ENCODE measurements at regions not wholly inside any gene's neighbourhood (a gene's known extent, or its start where the extent isn't known, plus 50 kb on each side); places are given as distances from the start of the nearest gene placed in this dataset.

DNA sequence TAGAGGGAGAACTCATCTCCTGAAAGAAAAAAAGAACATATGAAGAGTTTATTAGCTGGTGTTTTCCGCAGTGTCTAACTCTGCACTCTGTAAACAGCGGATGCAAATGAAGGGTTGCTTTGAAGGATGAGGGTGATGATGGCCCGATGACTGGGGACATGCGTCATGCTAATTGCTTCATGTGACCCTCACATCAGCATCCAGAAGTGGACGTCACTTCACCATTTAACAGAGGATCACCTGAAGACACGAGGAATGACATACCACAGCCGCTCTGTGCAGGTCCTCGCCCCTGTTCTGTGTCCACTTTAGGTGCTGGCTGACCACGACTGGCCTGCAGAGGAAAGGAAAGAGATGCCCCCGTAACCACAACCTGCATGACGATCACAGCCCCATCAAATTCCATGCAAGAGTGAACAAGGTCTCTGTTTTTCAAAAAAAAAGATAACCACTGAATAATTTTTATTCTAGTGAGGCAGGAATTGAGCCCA is 82.9 kb downstream of the KLF6 start:
- DNase-seq = no peak
- Mint-ChIP-seq H3K4me3 (no peak overlapping the region), H3K4me1 (no peaks in the 10 kb centered on the region), H3K36me3 (peaks cover 0 to 11% (median 0%) of the 10 kb centered on the region in 3 donors), H3K27ac (no peak overlapping the region), H3K9me3 (peaks cover 0 to 1% (median 0%) of the 10 kb centered on the region in 6 donors), H3K27me3 (ENCODE audit: low read depth in 3 of 3) (peaks cover 0 to 10% (median 1%) of the 10 kb centered on the region in 3 donors)

GRCh38 chr10:3701491-3701890 is 83.5 kb downstream of the KLF6 start:
- no peaks in the 10 kb centered on the region for H3K4me1 Mint-ChIP-seq
- H3K9me3 Mint-ChIP-seq = peaks cover 0 to 1% (median 0%) of the 10 kb centered on the region in 6 donors
- H3K4me3 Mint-ChIP-seq = no peak overlapping the region
- DNase-seq = no peak
- no peak overlapping the region for H3K27ac Mint-ChIP-seq
- H3K36me3 Mint-ChIP-seq = peaks cover 0 to 11% (median 0%) of the 10 kb centered on the region in 3 donors
- peaks cover 0 to 10% (median 1%) of the 10 kb centered on the region in 3 donors for H3K27me3 Mint-ChIP-seq (ENCODE audit: low read depth in 3 of 3)

- Mint-ChIP-seq H3K4me3 (no peak overlapping the region), H3K4me1 (no peaks in the 10 kb centered on the region), H3K27me3 (ENCODE audit: low read depth in 3 of 3) (peaks cover 0 to 8% (median 1%) of the 10 kb centered on the region in 3 donors), H3K27ac (no peak overlapping the region), H3K36me3 (peaks cover 0 to 11% (median 0%) of the 10 kb centered on the region in 3 donors), H3K9me3 (no peaks in the 10 kb centered on the region)
- DNase-seq = no peak
These were observed 84.4 kb downstream of the KLF6 start for GRCh38 chr10:3700531-3701076.

- H3K27ac Mint-ChIP-seq = no peak overlapping the region
- peaks cover 0 to 8% (median 0%) of the 10 kb centered on the region in 3 donors for H3K27me3 Mint-ChIP-seq (ENCODE audit: low read depth in 3 of 3)
- H3K36me3 Mint-ChIP-seq = peaks cover 0 to 11% (median 0%) of the 10 kb centered on the region in 3 donors
- no peaks in the 10 kb centered on the region for H3K4me1 Mint-ChIP-seq
- no peaks in the 10 kb centered on the region for H3K9me3 Mint-ChIP-seq
- DNase-seq = no peak
- no peak overlapping the region for H3K4me3 Mint-ChIP-seq
These were observed 85.1 kb downstream of the KLF6 start for GRCh38 chr10:3699916-3700315.

DNA sequence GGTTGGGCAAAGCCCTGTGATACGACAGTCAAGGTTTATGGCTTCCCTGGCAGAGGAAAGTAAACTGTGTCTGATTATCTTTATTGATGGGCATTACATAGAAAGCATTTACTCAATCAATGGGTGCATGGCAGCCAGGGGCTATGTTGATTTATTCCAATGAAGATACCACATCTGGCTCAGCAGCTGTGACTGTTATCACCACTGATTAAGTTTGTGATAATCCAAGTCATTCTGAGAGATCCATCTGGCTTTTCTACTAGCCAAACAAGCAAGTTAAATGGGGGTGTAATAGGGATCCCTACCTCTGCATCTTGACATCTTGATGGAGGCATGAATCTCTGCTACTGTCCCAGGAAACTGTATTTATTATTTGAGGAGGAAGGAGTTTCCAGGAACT is 86.7 kb downstream of the KLF6 start:
- H3K27me3 Mint-ChIP-seq (ENCODE audit: low read depth in 3 of 3) = peaks cover 0 to 5% (median 2%) of the 10 kb centered on the region in 3 donors
- H3K27ac Mint-ChIP-seq = no peak overlapping the region
- H3K36me3 Mint-ChIP-seq = peaks cover 0 to 11% (median 0%) of the 10 kb centered on the region in 3 donors
- no peak overlapping the region for H3K4me3 Mint-ChIP-seq
- H3K9me3 Mint-ChIP-seq = no peaks in the 10 kb centered on the region
- no peaks in the 10 kb centered on the region for H3K4me1 Mint-ChIP-seq
- DNase-seq = no peak

- Mint-ChIP-seq H3K36me3 (peaks cover 0 to 7% (median 0%) of the 10 kb centered on the region in 3 donors), H3K9me3 (no peaks in the 10 kb centered on the region), H3K27ac (no peak overlapping the region), H3K27me3 (ENCODE audit: low read depth in 3 of 3) (peaks cover 0 to 6% (median 2%) of the 10 kb centered on the region in 3 donors), H3K4me3 (no peak overlapping the region), H3K4me1 (no peaks in the 10 kb centered on the region)
- DNase-seq = no peak
These were observed 91.3 kb downstream of the KLF6 start for GRCh38 chr10:3693698-3694080.

GRCh38 chr10:3693022-3693697 is 91.8 kb downstream of the KLF6 start:
- H3K4me1 Mint-ChIP-seq = no peaks in the 10 kb centered on the region
- H3K4me3 Mint-ChIP-seq = no peak overlapping the region
- peaks cover 0 to 7% (median 0%) of the 10 kb centered on the region in 3 donors for H3K36me3 Mint-ChIP-seq
- no peaks in the 10 kb centered on the region for H3K9me3 Mint-ChIP-seq
- DNase-seq = no peak
- H3K27ac Mint-ChIP-seq = no peak overlapping the region
- H3K27me3 Mint-ChIP-seq (ENCODE audit: low read depth in 3 of 3) = peaks cover 0 to 6% (median 2%) of the 10 kb centered on the region in 3 donors

- H3K4me3 Mint-ChIP-seq = no peak overlapping the region
- no peaks in the 10 kb centered on the region for H3K9me3 Mint-ChIP-seq
- DNase-seq = no peak
- H3K27me3 Mint-ChIP-seq (ENCODE audit: low read depth in 3 of 3) = peaks cover 0 to 6% (median 2%) of the 10 kb centered on the region in 3 donors
- peaks cover 0 to 3% (median 0%) of the 10 kb centered on the region in 3 donors for H3K36me3 Mint-ChIP-seq
- H3K27ac Mint-ChIP-seq = no peak overlapping the region
- H3K4me1 Mint-ChIP-seq = no peaks in the 10 kb centered on the region
These were observed 92.5 kb downstream of the KLF6 start for GRCh38 chr10:3692387-3692999.

- Mint-ChIP-seq H3K36me3 (no peaks in the 10 kb centered on the region), H3K9me3 (no peaks in the 10 kb centered on the region), H3K4me3 (no peak overlapping the region), H3K27me3 (ENCODE audit: low read depth in 3 of 3) (peaks cover 2 to 6% (median 3%) of the 10 kb centered on the region in 3 donors), H3K4me1 (no peaks in the 10 kb centered on the region), H3K27ac (no peak overlapping the region)
- no peak for DNase-seq
These were observed 93.5 kb downstream of the KLF6 start for GRCh38 chr10:3691482-3691881.

DNA sequence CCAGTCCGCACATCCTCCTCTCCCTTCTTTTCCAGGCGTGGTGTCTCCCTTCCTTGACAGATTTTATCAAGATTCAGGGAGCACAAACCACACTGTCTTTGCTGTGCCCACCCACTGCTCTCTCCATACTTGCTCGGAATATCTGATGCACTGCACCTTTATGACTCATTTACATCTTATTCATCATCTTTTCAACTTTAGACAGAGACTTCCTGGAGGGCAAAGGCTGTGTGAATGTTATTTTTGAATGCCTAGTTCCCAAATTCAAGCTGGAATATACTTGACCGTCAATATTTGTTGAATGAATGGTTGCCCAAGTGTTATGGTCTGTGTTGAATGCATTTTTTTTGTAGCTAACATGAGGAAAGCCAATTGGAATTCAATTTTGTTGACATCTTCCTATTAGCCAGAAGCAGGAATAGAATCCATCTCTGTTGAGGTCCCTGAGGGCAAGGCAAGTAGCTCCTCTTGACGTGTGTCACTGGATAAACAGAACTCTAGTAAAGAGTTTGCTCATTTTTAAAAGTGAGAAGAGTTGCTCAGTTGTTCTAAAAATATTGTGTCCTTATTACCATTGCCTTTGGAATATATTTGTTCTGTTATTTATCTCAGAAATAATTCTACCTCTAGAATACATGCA is 95.0 kb downstream of the KLF6 start:
- DNase-seq = no peak
- H3K27me3 Mint-ChIP-seq (ENCODE audit: low read depth in 3 of 3) = peaks cover 2 to 6% (median 3%) of the 10 kb centered on the region in 3 donors
- H3K9me3 Mint-ChIP-seq = no peaks in the 10 kb centered on the region
- no peak overlapping the region for H3K27ac Mint-ChIP-seq
- no peaks in the 10 kb centered on the region for H3K4me1 Mint-ChIP-seq
- no peak overlapping the region for H3K4me3 Mint-ChIP-seq
- no peaks in the 10 kb centered on the region for H3K36me3 Mint-ChIP-seq

DNA sequence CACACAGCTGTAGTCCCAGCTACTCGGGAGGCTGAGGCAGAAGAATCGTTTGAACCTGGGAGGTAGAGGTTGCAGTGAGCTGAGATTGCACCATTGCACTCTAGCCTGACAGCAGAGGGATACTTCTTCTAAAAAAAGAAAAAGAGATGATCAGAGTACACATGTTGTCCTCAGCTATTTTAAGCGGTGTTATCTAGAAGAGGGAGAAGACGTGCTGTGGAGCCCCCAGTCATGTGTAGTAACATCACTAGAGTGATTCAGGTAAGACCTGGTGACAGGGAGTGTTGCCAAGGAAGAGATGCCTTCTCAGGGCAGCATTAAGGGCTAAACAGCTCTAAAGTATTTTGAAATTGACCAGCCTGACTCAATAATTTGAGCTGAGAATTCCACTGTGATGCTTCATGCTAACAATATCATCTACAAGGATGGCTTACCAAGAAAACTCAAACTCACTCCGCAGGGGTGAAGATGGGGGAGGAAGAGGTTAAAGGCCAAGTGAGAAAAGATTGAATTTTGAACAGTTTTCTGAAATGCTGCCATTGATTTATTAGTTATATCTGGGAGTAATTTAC is 97.4 kb downstream of the KLF6 start:
- H3K27ac Mint-ChIP-seq = no peak overlapping the region
- H3K27me3 Mint-ChIP-seq (ENCODE audit: low read depth in 3 of 3) = peaks cover 2 to 4% (median 3%) of the 10 kb centered on the region in 3 donors
- no peak for DNase-seq
- no peak overlapping the region for H3K4me3 Mint-ChIP-seq
- no peaks in the 10 kb centered on the region for H3K36me3 Mint-ChIP-seq
- no peaks in the 10 kb centered on the region for H3K9me3 Mint-ChIP-seq
- no peaks in the 10 kb centered on the region for H3K4me1 Mint-ChIP-seq

GRCh38 chr10:3685384-3685783 is 99.6 kb downstream of the KLF6 start:
- no peak overlapping the region for H3K4me3 Mint-ChIP-seq
- H3K4me1 Mint-ChIP-seq = no peaks in the 10 kb centered on the region
- H3K36me3 Mint-ChIP-seq = no peaks in the 10 kb centered on the region
- no peaks in the 10 kb centered on the region for H3K9me3 Mint-ChIP-seq
- no peak for DNase-seq
- H3K27me3 Mint-ChIP-seq (ENCODE audit: low read depth in 3 of 3) = peaks cover 0 to 4% (median 3%) of the 10 kb centered on the region in 3 donors
- H3K27ac Mint-ChIP-seq = no peak overlapping the region

GRCh38 chr10:3684891-3685290 is 100.1 kb downstream of the KLF6 start:
- Mint-ChIP-seq H3K9me3 (no peaks in the 10 kb centered on the region), H3K4me1 (no peaks in the 10 kb centered on the region), H3K27ac (no peak overlapping the region), H3K36me3 (no peaks in the 10 kb centered on the region), H3K4me3 (no peak overlapping the region), H3K27me3 (ENCODE audit: low read depth in 3 of 3) (peaks cover 0 to 4% (median 3%) of the 10 kb centered on the region in 3 donors)
- no peak for DNase-seq

- no peak for DNase-seq
- Mint-ChIP-seq H3K27ac (no peak overlapping the region), H3K4me3 (no peak overlapping the region), H3K36me3 (no peaks in the 10 kb centered on the region), H3K27me3 (ENCODE audit: low read depth in 3 of 3) (peaks cover 0 to 6% (median 2%) of the 10 kb centered on the region in 3 donors), H3K9me3 (no peaks in the 10 kb centered on the region), H3K4me1 (no peaks in the 10 kb centered on the region)
These were observed 101.4 kb downstream of the KLF6 start for GRCh38 chr10:3683560-3683959.

All from immature natural killer cell (primary cell).